ENCODE measurements at regions not wholly inside any gene's neighbourhood (a gene's known extent, or its start where the extent isn't known, plus 50 kb on each side); places are given as distances from the start of the nearest gene placed in this dataset.

DNA sequence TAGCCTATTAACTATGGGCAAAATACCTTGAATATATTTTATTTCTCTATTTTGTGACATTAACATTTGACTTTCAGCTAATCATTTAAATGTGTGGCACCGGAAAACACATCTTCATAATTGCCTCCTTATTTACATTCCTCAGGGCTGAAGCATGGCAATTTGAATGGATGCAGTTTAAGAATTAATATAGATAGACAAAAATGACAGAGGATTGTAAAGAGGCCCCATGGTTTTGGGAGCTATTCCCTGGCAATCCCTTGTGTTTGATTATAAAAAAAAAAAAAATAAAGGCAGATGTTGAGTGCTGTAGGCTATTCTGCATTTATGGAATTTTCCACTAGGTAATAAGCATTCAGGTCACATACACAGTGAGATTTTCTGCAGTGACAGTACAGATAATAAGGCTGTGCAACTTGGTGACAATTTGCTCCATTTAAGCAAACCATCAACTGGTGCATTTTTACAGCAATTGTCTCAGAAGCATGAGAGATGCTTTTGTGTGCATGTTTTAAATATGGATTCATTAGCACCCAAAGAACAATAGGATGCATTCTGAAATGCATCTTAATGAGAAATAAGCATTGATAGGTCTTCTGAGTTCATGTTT lies 123.2 kb upstream of the SLC38A4 start:
- no peak overlapping the region for H3K4me3 ChIP-seq (ENCODE audit: low read depth, low read length)
- TF ChIP-seq, protein P1, sequence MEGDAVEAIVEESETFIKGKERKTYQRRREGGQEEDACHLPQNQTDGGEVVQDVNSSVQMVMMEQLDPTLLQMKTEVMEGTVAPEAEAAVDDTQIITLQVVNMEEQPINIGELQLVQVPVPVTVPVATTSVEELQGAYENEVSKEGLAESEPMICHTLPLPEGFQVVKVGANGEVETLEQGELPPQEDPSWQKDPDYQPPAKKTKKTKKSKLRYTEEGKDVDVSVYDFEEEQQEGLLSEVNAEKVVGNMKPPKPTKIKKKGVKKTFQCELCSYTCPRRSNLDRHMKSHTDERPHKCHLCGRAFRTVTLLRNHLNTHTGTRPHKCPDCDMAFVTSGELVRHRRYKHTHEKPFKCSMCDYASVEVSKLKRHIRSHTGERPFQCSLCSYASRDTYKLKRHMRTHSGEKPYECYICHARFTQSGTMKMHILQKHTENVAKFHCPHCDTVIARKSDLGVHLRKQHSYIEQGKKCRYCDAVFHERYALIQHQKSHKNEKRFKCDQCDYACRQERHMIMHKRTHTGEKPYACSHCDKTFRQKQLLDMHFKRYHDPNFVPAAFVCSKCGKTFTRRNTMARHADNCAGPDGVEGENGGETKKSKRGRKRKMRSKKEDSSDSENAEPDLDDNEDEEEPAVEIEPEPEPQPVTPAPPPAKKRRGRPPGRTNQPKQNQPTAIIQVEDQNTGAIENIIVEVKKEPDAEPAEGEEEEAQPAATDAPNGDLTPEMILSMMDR (IDR thresholded peaks at IDR 0.05; ENCODE audit: control insufficient read depth, extremely low read depth, insufficient read depth), result no peak
- DNase-seq (ENCODE audit: low read depth), result no peak

DNA sequence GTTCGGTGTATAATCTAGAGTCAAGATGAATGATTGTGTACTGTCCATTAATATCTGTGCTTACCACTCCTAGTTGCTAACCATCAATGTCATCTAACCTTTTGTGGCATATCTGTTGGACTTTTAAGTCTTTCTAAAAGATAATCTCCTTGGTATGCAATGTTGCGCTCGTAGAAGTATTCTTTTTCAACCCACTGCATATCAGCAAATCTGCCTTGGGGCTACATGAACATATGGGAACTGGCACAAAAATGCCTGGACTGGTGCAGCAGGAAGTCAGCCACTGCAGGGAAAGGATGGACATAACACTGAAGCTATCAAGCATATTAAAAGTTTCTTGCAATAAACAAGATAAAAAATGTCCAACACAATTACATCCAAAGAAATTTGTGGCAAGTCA lies 124.3 kb upstream of the SLC38A4 start:
- TF ChIP-seq, protein P1 (IDR thresholded peaks at IDR 0.05; ENCODE audit: control insufficient read depth, extremely low read depth, insufficient read depth), result no peak
- no peak overlapping the region for H3K4me3 ChIP-seq (ENCODE audit: low read depth, low read length)
- DNase-seq (ENCODE audit: low read depth), result no peak

DNA sequence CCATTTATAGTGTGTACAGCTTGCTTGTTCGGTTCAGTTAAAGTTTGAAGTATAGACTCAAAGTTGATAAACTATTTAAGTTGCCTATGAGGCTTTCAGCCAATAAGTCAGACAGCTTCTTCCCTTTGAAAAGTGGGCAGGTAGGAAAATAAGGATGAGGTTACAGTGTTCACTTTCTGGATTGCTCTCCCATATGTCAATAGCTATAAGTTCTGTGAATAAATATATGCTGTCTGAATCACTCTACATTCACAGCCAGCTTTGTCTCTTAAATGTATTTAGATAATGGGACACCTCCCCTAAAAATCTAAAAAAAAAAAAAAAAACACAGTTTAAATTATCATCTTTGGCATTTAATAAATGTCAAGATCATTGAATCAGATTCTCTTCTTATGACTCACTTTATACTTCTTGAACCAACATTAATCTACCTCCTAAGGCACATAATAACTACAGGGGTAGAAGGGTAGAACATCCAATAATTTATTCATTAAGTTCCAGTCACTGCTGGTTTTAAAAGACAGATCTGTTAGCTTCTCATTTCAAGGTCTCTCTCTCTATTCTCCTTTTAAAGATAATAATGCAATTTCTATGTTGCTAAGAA lies 126.4 kb upstream of the PCED1B start:
- TF ChIP-seq, protein P1 (IDR thresholded peaks at IDR 0.05; ENCODE audit: control insufficient read depth, extremely low read depth, insufficient read depth), result no peak

DNA sequence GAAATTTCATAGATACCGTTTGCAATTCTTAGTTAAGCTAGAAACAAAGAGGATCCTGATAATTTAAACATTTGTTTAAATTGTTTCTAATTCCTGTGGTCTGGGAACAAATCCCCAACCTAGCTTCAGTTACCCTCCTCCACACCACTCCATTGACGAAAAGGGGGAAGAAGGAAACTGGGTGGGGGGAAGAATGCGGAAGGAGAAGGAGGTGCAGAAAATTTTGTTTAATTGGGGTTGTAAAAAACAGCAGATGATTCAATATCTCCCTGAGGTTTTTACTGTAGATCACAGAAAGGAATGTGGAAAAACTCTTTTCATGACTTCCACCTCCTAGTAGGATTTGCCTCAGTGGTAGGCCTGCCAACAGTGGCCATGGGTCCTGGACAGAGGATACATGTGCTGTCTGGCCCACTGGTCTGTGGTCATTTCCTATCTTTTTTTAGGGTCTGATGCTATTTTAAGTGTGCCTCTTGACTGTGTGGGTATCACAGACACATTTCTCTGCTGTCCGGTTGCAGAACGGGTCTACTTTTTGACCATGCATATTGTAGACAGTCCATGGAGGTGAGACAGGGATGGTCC lies 122.9 kb upstream of the PCED1B start:
- no peak overlapping the region for H3K4me3 ChIP-seq (ENCODE audit: low read depth, low read length)
- TF ChIP-seq, protein P1 (IDR thresholded peaks at IDR 0.05; ENCODE audit: control insufficient read depth, extremely low read depth, insufficient read depth), result no peak
- no peak for DNase-seq (ENCODE audit: low read depth)

More for the DNA sequence above, 126.4 kb upstream of the PCED1B start:
- no peak overlapping the region for H3K4me3 ChIP-seq (ENCODE audit: low read depth, low read length)
- peak; percentile 71 for DNase-seq (ENCODE audit: low read depth)

DNA sequence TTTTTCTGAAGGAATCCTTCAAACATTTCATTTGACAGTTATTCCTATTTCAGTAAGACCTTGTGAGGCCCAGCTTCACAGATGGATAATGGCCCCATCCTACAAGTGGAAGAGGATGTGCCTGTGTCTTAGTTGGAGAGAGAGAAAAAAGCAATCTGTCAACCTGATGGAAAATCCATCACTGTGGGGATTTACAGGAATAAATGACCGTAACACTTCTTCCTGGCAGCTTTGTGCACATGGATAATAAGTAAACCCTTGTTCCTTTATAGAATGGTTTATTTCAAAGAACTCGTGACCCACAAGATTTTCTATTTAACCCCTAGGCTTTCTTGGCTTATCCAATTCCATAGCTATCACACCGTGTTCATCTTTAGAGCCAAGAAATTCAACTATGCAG lies 121.4 kb upstream of the PCED1B start:
- H3K4me3 ChIP-seq (ENCODE audit: low read depth, low read length), result no peak overlapping the region
- DNase-seq (ENCODE audit: low read depth), result no peak
- TF ChIP-seq, protein P1 (IDR thresholded peaks at IDR 0.05; ENCODE audit: control insufficient read depth, extremely low read depth, insufficient read depth), result no peak

DNA sequence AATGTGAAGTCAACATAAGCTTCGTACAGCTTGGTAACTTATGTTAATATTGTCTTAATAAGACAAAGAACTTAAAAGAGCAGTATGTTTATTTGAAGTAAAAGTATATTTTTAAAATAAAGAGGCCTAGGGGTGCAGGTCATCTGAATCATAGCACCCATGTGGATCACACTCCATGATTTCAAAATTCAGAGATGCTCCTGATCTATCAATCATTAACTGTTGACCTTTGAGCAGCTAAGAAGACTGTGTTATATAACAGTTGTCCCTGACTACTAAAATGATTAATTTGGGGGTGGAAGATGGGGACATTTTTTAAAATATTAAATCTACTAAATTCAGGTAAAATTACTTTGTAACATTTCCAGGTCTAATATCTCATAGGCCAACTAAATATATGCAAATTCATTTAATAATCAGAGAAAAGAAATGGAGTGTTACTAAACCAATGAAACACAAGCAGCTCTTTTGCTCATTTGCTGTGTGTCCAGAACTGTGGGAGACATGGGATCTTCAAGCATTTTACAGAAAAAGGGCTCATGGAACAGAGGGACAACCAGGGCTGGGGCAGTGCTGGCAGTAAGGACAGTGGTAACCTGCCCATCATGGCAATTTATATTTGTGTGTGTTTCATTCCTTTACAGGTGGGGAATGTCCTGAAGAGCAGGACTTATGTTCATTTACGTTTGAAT lies 120.7 kb upstream of the PCED1B start:
- TF ChIP-seq, protein P1 (IDR thresholded peaks at IDR 0.05; ENCODE audit: control insufficient read depth, extremely low read depth, insufficient read depth), result no peak
- no peak overlapping the region for H3K4me3 ChIP-seq (ENCODE audit: low read depth, low read length)
- DNase-seq (ENCODE audit: low read depth), result no peak
